ENCODE measurements at regions not wholly inside any gene's neighbourhood (a gene's known extent, or its start where the extent isn't known, plus 50 kb on each side); places are given as distances from the start of the nearest gene placed in this dataset.

GRCh38 chr4:138805736-138806135 is 209.8 kb upstream of the NOCT start:
- TF ChIP-seq SIN3A (IDR thresholded peaks at IDR 0.05; ENCODE audit: borderline replicate concordance, insufficient read depth, low read length) (no peak), POLR2AphosphoS5 (IDR thresholded peaks at IDR 0.05; ENCODE audit: low read depth, low read length) (no peak), TAF1 (IDR thresholded peaks at IDR 0.05; ENCODE audit: borderline replicate concordance, insufficient read depth, low read length) (no peak), FOXP2 (optimal IDR thresholded peaks at IDR 0.05; ENCODE audit: borderline replicate concordance, extremely low read depth, extremely low read length, insufficient read depth) (no peak)
- TF ChIP-seq, protein P1, sequence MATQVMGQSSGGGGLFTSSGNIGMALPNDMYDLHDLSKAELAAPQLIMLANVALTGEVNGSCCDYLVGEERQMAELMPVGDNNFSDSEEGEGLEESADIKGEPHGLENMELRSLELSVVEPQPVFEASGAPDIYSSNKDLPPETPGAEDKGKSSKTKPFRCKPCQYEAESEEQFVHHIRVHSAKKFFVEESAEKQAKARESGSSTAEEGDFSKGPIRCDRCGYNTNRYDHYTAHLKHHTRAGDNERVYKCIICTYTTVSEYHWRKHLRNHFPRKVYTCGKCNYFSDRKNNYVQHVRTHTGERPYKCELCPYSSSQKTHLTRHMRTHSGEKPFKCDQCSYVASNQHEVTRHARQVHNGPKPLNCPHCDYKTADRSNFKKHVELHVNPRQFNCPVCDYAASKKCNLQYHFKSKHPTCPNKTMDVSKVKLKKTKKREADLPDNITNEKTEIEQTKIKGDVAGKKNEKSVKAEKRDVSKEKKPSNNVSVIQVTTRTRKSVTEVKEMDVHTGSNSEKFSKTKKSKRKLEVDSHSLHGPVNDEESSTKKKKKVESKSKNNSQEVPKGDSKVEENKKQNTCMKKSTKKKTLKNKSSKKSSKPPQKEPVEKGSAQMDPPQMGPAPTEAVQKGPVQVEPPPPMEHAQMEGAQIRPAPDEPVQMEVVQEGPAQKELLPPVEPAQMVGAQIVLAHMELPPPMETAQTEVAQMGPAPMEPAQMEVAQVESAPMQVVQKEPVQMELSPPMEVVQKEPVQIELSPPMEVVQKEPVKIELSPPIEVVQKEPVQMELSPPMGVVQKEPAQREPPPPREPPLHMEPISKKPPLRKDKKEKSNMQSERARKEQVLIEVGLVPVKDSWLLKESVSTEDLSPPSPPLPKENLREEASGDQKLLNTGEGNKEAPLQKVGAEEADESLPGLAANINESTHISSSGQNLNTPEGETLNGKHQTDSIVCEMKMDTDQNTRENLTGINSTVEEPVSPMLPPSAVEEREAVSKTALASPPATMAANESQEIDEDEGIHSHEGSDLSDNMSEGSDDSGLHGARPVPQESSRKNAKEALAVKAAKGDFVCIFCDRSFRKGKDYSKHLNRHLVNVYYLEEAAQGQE (IDR thresholded peaks at IDR 0.05; ENCODE audit: insufficient read depth in 1 of 2, low read depth in 2 of 2, low read length in 2 of 2) = no peak

Data from PFSK-1 (cell line).